ENCODE measurements at regions not wholly inside any gene's neighbourhood (a gene's known extent, or its start where the extent isn't known, plus 50 kb on each side); places are given as distances from the start of the nearest gene placed in this dataset.

- Histone ChIP-seq H3K4me1 (ENCODE audit: insufficient read depth, low read length) (no peaks in the 10 kb centered on the region), H4K20me1 (ENCODE audit: insufficient read depth, low read length) (no peaks in the 10 kb centered on the region), H3K36me3 (ENCODE audit: insufficient read depth, low read length) (no peaks in the 10 kb centered on the region), H3K4me2 (ENCODE audit: low read length) (no peak overlapping the region), H3K79me2 (ENCODE audit: insufficient read depth, low read length) (no peaks in the 10 kb centered on the region), H2AFZ (ENCODE audit: low read depth, low read length) (no peak overlapping the region), H3K27me3 (ENCODE audit: insufficient read depth, low read length) (no peaks in the 10 kb centered on the region), H3K27ac (ENCODE audit: low read depth, low read length) (no peak overlapping the region), H3K9me3 (ENCODE audit: insufficient read depth, low read depth, low read length) (no peaks in the 10 kb centered on the region), H3K9ac (ENCODE audit: low read length) (no peak overlapping the region), H3K4me3 (ENCODE audit: insufficient read depth, low read depth, low read length) (no peak overlapping the region)
- FAIRE-seq (no peak), DNase-seq (ENCODE audit: low read depth) (no peak)
- H3K9me3 Mint-ChIP-seq (ENCODE audit: unreplicated experiment), result no peaks in the 10 kb centered on the region
- H3K27me3 Mint-ChIP-seq (ENCODE audit: low read depth, unreplicated experiment), result no peaks in the 10 kb centered on the region
- TF ChIP-seq CTCF (IDR thresholded peaks at IDR 0.05; ENCODE audit: insufficient read depth, low read depth, low read length), result no peak
- no peak for TF ChIP-seq EZH2 (IDR thresholded peaks at IDR 0.05; ENCODE audit: insufficient read depth, low read length)
- no peaks in the 10 kb centered on the region for H3K4me1 Mint-ChIP-seq (ENCODE audit: low read depth, unreplicated experiment)
- H3K36me3 Mint-ChIP-seq (ENCODE audit: low read depth, unreplicated experiment), result no peaks in the 10 kb centered on the region
- no peak overlapping the region for H3K27ac Mint-ChIP-seq (ENCODE audit: unreplicated experiment)
- no peak overlapping the region for H3K4me3 Mint-ChIP-seq (ENCODE audit: unreplicated experiment)
These were observed 69.9 kb upstream of the ADAMTS5 start for GRCh38 chr21:27036736-27037301.

- Histone ChIP-seq H3K9ac (ENCODE audit: low read length) (no peak overlapping the region), H3K27ac (ENCODE audit: low read depth, low read length) (no peak overlapping the region), H3K4me3 (ENCODE audit: insufficient read depth, low read depth, low read length) (no peak overlapping the region), H4K20me1 (ENCODE audit: insufficient read depth, low read length) (no peaks in the 10 kb centered on the region), H3K4me2 (ENCODE audit: low read length) (no peak overlapping the region), H3K79me2 (ENCODE audit: insufficient read depth, low read length) (no peaks in the 10 kb centered on the region), H3K9me3 (ENCODE audit: insufficient read depth, low read depth, low read length) (no peaks in the 10 kb centered on the region), H2AFZ (ENCODE audit: low read depth, low read length) (no peak overlapping the region), H3K27me3 (ENCODE audit: insufficient read depth, low read length) (no peaks in the 10 kb centered on the region), H3K4me1 (ENCODE audit: insufficient read depth, low read length) (no peaks in the 10 kb centered on the region), H3K36me3 (ENCODE audit: insufficient read depth, low read length) (no peaks in the 10 kb centered on the region)
- no peaks in the 10 kb centered on the region for H3K27me3 Mint-ChIP-seq (ENCODE audit: low read depth, unreplicated experiment)
- FAIRE-seq (no peak), DNase-seq (ENCODE audit: low read depth) (no peak)
- no peaks in the 10 kb centered on the region for H3K4me1 Mint-ChIP-seq (ENCODE audit: low read depth, unreplicated experiment)
- no peaks in the 10 kb centered on the region for H3K9me3 Mint-ChIP-seq (ENCODE audit: unreplicated experiment)
- no peaks in the 10 kb centered on the region for H3K36me3 Mint-ChIP-seq (ENCODE audit: low read depth, unreplicated experiment)
- no peak overlapping the region for H3K4me3 Mint-ChIP-seq (ENCODE audit: unreplicated experiment)
- no peak overlapping the region for H3K27ac Mint-ChIP-seq (ENCODE audit: unreplicated experiment)
- TF ChIP-seq CTCF (IDR thresholded peaks at IDR 0.05; ENCODE audit: insufficient read depth, low read depth, low read length) (no peak), EZH2 (IDR thresholded peaks at IDR 0.05; ENCODE audit: insufficient read depth, low read length) (no peak)
These were observed 68.9 kb upstream of the ADAMTS5 start for GRCh38 chr21:27035791-27036190.

- H3K4me2 ChIP-seq (ENCODE audit: low read length), result no peak overlapping the region
- Mint-ChIP-seq H3K36me3 (ENCODE audit: low read depth, unreplicated experiment) (no peaks in the 10 kb centered on the region), H3K9me3 (ENCODE audit: unreplicated experiment) (no peaks in the 10 kb centered on the region), H3K4me3 (ENCODE audit: unreplicated experiment) (no peak overlapping the region), H3K4me1 (ENCODE audit: low read depth, unreplicated experiment) (no peaks in the 10 kb centered on the region), H3K27ac (ENCODE audit: unreplicated experiment) (no peak overlapping the region), H3K27me3 (ENCODE audit: low read depth, unreplicated experiment) (no peaks in the 10 kb centered on the region)
- DNase-seq (ENCODE audit: low read depth) (no peak), FAIRE-seq (no peak)
- no peak overlapping the region for H2AFZ ChIP-seq (ENCODE audit: low read depth, low read length)
- no peaks in the 10 kb centered on the region for H3K79me2 ChIP-seq (ENCODE audit: insufficient read depth, low read length)
- no peaks in the 10 kb centered on the region for H3K4me1 ChIP-seq (ENCODE audit: insufficient read depth, low read length)
- no peak overlapping the region for H3K27ac ChIP-seq (ENCODE audit: low read depth, low read length)
- H3K9ac ChIP-seq (ENCODE audit: low read length), result no peak overlapping the region
- TF ChIP-seq EZH2 (IDR thresholded peaks at IDR 0.05; ENCODE audit: insufficient read depth, low read length) (no peak), CTCF (IDR thresholded peaks at IDR 0.05; ENCODE audit: insufficient read depth, low read depth, low read length) (no peak)
- H3K27me3 ChIP-seq (ENCODE audit: insufficient read depth, low read length), result no peaks in the 10 kb centered on the region
- no peaks in the 10 kb centered on the region for H3K9me3 ChIP-seq (ENCODE audit: insufficient read depth, low read depth, low read length)
- no peaks in the 10 kb centered on the region for H3K36me3 ChIP-seq (ENCODE audit: insufficient read depth, low read length)
- no peaks in the 10 kb centered on the region for H4K20me1 ChIP-seq (ENCODE audit: insufficient read depth, low read length)
- no peak overlapping the region for H3K4me3 ChIP-seq (ENCODE audit: insufficient read depth, low read depth, low read length)
These were observed 67.9 kb upstream of the ADAMTS5 start for GRCh38 chr21:27034796-27035195.
